ENCODE measurements at regions not wholly inside any gene's neighbourhood (a gene's known extent, or its start where the extent isn't known, plus 50 kb on each side); places are given as distances from the start of the nearest gene placed in this dataset.

DNA sequence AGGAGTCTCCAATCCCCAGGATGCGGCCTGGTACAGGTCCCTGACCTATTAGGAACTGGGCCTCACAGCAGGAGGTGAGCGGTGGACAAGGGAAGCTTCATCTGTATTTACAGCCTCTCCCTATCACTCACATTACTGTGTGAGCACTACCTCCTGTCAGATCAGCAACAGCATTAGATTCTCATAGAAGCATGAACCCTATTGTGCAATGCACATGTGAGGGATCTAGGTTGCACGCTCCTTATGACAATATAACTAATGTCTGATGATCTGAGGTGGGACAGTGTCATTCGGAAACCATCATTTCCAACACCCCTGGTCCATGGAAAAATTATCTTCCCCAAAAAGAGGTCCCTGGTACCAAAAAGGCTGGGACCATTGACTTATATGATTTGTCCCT is 1000.5 kb downstream of the FLRT2 start:
- BruUV-seq (replicated peaks): no TSS peak
- intact Hi-C loops (cut with micrococcal nuclease): no loop called here
- CTCF ChIA-PET: interaction anchor here (0.6 kb wide), 1 partner anchor 26 kb away, joined by 3 read pairs; no protein-coding TSS in a partner anchor

More for the DNA sequence above, 1000.5 kb downstream of the FLRT2 start:
- Histone ChIP-seq H3K9ac (replicated peaks; ENCODE audit: extremely low read depth, insufficient read depth, low read length) (no peak overlapping the region), H3K9me1 (replicated peaks; ENCODE audit: control insufficient read depth, extremely low read depth, insufficient read depth, low read length) (no peaks in the 10 kb centered on the region), H3K27ac (ENCODE audit: insufficient read depth, low read depth, low read length) (no peak overlapping the region), H3K27me3 (ENCODE audit: control insufficient read depth in 2 of 2, insufficient read depth in 2 of 2, low read length in 2 of 2) (no peaks in the 10 kb centered on the region), H4K20me1 (replicated peaks; ENCODE audit: control insufficient read depth, extremely low read depth, insufficient read depth, low read length) (no peaks in the 10 kb centered on the region), H2AFZ (ENCODE audit: low read depth, low read length) (no peak overlapping the region), H3K4me2 (ENCODE audit: insufficient read depth, low read length) (no peak overlapping the region), H3K36me3 (ENCODE audit: control insufficient read depth in 2 of 2, extremely low read depth in 1 of 2, insufficient read depth in 2 of 2, low read length in 2 of 2) (no peaks in the 10 kb centered on the region), H3K4me1 (ENCODE audit: control insufficient read depth, extremely low read depth, insufficient read depth, low read length) (no peaks in the 10 kb centered on the region), H3K79me2 (ENCODE audit: control insufficient read depth, insufficient read depth, low read length) (no peaks in the 10 kb centered on the region), H3K4me3 (replicated peaks in 1 of 3; ENCODE audit: insufficient read depth in 1 of 3, low read depth in 1 of 3, low read length in 3 of 3) (no peak overlapping the region), H3K9me3 (replicated peaks; ENCODE audit: control insufficient read depth, insufficient read depth, low read length) (peaks cover 4% of the 10 kb centered on the region)
- POLR2A ChIA-PET: no interaction called here
- dilution Hi-C loops (cut with MboI; ENCODE audit: extremely low pct_ligation_motif_present, low sequenced_read_pairs): no loop called here
- TF ChIP-seq MYC (IDR thresholded peaks at IDR 0.05; ENCODE audit: low read depth, low read length) (no peak), POLR2AphosphoS5 (IDR thresholded peaks at IDR 0.05; ENCODE audit: insufficient read depth, low read depth, low read length) (no peak), GATA2 (IDR thresholded peaks at IDR 0.05; ENCODE audit: insufficient read depth, insufficient read length, low read depth, low read length) (no peak), EZH2 (IDR thresholded peaks at IDR 0.05; ENCODE audit: borderline replicate concordance, low read depth, low read length, severe bottlenecking) (no peak), JUN (IDR thresholded peaks at IDR 0.05; ENCODE audit: borderline replicate concordance, insufficient read depth, insufficient read length, low read depth) (no peak), FOS (IDR thresholded peaks at IDR 0.05; ENCODE audit: borderline replicate concordance, insufficient read depth, low read length) (no peak), POLR2A (IDR thresholded peaks at IDR 0.05; ENCODE audit: low read depth, low read length) (no peak)
- TF ChIP-seq, protein P1, sequence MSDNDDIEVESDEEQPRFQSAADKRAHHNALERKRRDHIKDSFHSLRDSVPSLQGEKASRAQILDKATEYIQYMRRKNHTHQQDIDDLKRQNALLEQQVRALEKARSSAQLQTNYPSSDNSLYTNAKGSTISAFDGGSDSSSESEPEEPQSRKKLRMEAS (IDR thresholded peaks at IDR 0.05; ENCODE audit: insufficient read depth, insufficient read length): no peak
- TF ChIP-seq, protein P2, sequence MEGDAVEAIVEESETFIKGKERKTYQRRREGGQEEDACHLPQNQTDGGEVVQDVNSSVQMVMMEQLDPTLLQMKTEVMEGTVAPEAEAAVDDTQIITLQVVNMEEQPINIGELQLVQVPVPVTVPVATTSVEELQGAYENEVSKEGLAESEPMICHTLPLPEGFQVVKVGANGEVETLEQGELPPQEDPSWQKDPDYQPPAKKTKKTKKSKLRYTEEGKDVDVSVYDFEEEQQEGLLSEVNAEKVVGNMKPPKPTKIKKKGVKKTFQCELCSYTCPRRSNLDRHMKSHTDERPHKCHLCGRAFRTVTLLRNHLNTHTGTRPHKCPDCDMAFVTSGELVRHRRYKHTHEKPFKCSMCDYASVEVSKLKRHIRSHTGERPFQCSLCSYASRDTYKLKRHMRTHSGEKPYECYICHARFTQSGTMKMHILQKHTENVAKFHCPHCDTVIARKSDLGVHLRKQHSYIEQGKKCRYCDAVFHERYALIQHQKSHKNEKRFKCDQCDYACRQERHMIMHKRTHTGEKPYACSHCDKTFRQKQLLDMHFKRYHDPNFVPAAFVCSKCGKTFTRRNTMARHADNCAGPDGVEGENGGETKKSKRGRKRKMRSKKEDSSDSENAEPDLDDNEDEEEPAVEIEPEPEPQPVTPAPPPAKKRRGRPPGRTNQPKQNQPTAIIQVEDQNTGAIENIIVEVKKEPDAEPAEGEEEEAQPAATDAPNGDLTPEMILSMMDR (IDR thresholded peaks at IDR 0.05; ENCODE audit: extremely low read depth in 1 of 2, insufficient read depth in 1 of 2, low read depth in 1 of 2, low read length in 2 of 2): no peak
- DNase-seq (ENCODE audit: low read depth, low spot score) (no peak), FAIRE-seq (no peak)
